ENCODE measurements at regions not wholly inside any gene's neighbourhood (a gene's known extent, or its start where the extent isn't known, plus 50 kb on each side); places are given as distances from the start of the nearest gene placed in this dataset.

DNA sequence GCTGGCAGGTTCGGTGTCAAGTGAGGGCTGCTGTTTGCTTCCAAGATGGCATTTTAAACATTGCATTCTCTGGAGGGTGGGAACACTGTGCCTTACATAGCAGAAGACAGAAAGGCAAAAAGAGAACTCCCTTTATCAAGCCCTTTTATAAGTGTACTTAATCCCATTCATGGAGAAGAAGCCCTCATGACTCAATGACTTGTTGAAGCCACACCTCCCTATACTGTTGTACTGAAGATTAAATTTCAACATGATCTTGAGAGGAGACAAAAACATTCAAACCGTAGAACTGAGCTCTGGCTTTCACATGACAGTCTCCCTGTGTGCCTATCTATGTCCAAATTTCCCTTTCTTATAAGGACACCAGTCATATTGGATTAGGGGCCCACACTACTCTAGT lies 443.4 kb upstream of the CDIN1 start:
- Histone ChIP-seq H3K4me1 (ENCODE audit: control insufficient read depth, insufficient read depth, low read length) (no peaks in the 10 kb centered on the region), H3K36me3 (ENCODE audit: control insufficient read depth in 2 of 2, insufficient read depth in 2 of 2, low read length in 1 of 2) (no peaks in the 10 kb centered on the region), H4K20me1 (ENCODE audit: control insufficient read depth, insufficient read depth) (no peaks in the 10 kb centered on the region), H3K27me3 (replicated peaks in 1 of 2; ENCODE audit: control insufficient read depth in 2 of 2, insufficient read depth in 2 of 2, low read length in 1 of 2) (no peaks in the 10 kb centered on the region), H3K4me3 (no peak overlapping the region), H3K4me2 (ENCODE audit: control insufficient read depth, insufficient read depth) (no peak overlapping the region), H3K9me3 (replicated peaks; ENCODE audit: control insufficient read depth, insufficient read depth, low read length) (no peaks in the 10 kb centered on the region), H3K79me2 (ENCODE audit: control insufficient read depth, insufficient read depth, low read length) (no peaks in the 10 kb centered on the region), H3K9ac (ENCODE audit: control insufficient read depth, insufficient read depth, low read length) (no peak overlapping the region), H3K27ac (ENCODE audit: control insufficient read depth, insufficient read depth) (no peak overlapping the region), H2AFZ (ENCODE audit: control insufficient read depth, low read depth, low read length) (no peak overlapping the region)
- CTCF ChIA-PET = no interaction called here
- BruUV-seq (replicated peaks) = no TSS peak
- DNase-seq (ENCODE audit: low read depth, low spot score) = no peak
- POLR2A ChIA-PET = no interaction called here
- WGBS (ENCODE audit: insufficient coverage, insufficient replicate concordance, low lambda C conversion rate, missing lambda C conversion rate) = 13% methylated on average over 2 of the region's 2 CpGs
- intact Hi-C loops (cut with micrococcal nuclease; ENCODE audit: unreplicated experiment) (no loop called here), in situ Hi-C loops (cut with MboI) (no loop called here)
- SMC1A ChIA-PET (ENCODE audit: uncharacterized antibody, unreplicated experiment) = no interaction called here
- no peak for ATAC-seq
- RAD21 ChIA-PET (ENCODE audit: unreplicated experiment) = no interaction called here
- FAIRE-seq = no peak
- no peak for TF ChIP-seq RAD21 (IDR thresholded peaks at IDR 0.05; ENCODE audit: insufficient read depth, low read depth, low read length)
- no peak for TF ChIP-seq BMI1 (IDR thresholded peaks at IDR 0.05; ENCODE audit: borderline replicate concordance)

DNA sequence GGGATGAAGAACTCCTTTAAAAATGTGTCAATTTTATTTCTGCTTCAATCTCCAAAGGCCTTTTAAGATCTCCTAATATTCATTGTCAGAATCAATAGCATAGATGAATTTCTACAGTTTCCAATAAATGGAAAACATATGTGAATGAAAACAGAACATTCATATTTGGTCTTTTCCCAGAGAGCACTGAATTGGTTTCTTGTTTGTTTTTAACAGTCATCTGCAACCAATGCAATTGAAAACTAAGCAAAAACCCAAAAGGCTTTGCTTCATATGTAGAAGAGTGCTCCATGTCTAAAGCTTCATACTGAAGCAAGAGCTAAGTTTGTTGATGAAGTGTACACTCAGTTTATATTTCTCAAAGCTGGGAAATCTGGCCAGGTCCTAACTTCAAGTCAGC lies 426.5 kb upstream of the CDIN1 start:
- intact Hi-C loops (cut with micrococcal nuclease; ENCODE audit: unreplicated experiment) (no loop called here), in situ Hi-C loops (cut with MboI) (no loop called here)
- no peak overlapping the region for H3K4me2 ChIP-seq (ENCODE audit: control insufficient read depth, insufficient read depth)
- H3K27me3 ChIP-seq (replicated peaks in 1 of 2; ENCODE audit: control insufficient read depth in 2 of 2, insufficient read depth in 2 of 2, low read length in 1 of 2) = no peaks in the 10 kb centered on the region
- H3K79me2 ChIP-seq (ENCODE audit: control insufficient read depth, insufficient read depth, low read length) = no peaks in the 10 kb centered on the region
- no peaks in the 10 kb centered on the region for H3K9me3 ChIP-seq (replicated peaks; ENCODE audit: control insufficient read depth, insufficient read depth, low read length)
- no peaks in the 10 kb centered on the region for H3K4me1 ChIP-seq (ENCODE audit: control insufficient read depth, insufficient read depth, low read length)
- RAD21 ChIA-PET (ENCODE audit: unreplicated experiment) = no interaction called here
- SMC1A ChIA-PET (ENCODE audit: uncharacterized antibody, unreplicated experiment) = no interaction called here
- no peak overlapping the region for H3K27ac ChIP-seq (ENCODE audit: control insufficient read depth, insufficient read depth)
- H2AFZ ChIP-seq (ENCODE audit: control insufficient read depth, low read depth, low read length) = no peak overlapping the region
- FAIRE-seq = no peak
- CTCF ChIA-PET = no interaction called here
- no peak overlapping the region for H3K9ac ChIP-seq (ENCODE audit: control insufficient read depth, insufficient read depth, low read length)
- no TSS peak for BruUV-seq (replicated peaks)
- POLR2A ChIA-PET = no interaction called here
- DNase-seq (ENCODE audit: low read depth, low spot score) = no peak
- no peaks in the 10 kb centered on the region for H3K36me3 ChIP-seq (ENCODE audit: control insufficient read depth in 2 of 2, insufficient read depth in 2 of 2, low read length in 1 of 2)
- no peak overlapping the region for H3K4me3 ChIP-seq
- no peaks in the 10 kb centered on the region for H4K20me1 ChIP-seq (ENCODE audit: control insufficient read depth, insufficient read depth)
- ATAC-seq = no peak
- TF ChIP-seq BHLHE40 (IDR thresholded peaks at IDR 0.05; ENCODE audit: borderline replicate concordance in 1 of 2, low read depth in 2 of 2, low read length in 1 of 2) = no peak
- TF ChIP-seq, protein P1, sequence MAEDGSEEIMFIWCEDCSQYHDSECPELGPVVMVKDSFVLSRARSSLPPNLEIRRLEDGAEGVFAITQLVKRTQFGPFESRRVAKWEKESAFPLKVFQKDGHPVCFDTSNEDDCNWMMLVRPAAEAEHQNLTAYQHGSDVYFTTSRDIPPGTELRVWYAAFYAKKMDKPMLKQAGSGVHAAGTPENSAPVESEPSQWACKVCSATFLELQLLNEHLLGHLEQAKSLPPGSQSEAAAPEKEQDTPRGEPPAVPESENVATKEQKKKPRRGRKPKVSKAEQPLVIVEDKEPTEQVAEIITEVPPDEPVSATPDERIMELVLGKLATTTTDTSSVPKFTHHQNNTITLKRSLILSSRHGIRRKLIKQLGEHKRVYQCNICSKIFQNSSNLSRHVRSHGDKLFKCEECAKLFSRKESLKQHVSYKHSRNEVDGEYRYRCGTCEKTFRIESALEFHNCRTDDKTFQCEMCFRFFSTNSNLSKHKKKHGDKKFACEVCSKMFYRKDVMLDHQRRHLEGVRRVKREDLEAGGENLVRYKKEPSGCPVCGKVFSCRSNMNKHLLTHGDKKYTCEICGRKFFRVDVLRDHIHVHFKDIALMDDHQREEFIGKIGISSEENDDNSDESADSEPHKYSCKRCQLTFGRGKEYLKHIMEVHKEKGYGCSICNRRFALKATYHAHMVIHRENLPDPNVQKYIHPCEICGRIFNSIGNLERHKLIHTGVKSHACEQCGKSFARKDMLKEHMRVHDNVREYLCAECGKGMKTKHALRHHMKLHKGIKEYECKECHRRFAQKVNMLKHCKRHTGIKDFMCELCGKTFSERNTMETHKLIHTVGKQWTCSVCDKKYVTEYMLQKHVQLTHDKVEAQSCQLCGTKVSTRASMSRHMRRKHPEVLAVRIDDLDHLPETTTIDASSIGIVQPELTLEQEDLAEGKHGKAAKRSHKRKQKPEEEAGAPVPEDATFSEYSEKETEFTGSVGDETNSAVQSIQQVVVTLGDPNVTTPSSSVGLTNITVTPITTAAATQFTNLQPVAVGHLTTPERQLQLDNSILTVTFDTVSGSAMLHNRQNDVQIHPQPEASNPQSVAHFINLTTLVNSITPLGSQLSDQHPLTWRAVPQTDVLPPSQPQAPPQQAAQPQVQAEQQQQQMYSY (CRISPR knock-in tag; IDR thresholded peaks at IDR 0.05) = no peak
- TF ChIP-seq, protein P2, sequence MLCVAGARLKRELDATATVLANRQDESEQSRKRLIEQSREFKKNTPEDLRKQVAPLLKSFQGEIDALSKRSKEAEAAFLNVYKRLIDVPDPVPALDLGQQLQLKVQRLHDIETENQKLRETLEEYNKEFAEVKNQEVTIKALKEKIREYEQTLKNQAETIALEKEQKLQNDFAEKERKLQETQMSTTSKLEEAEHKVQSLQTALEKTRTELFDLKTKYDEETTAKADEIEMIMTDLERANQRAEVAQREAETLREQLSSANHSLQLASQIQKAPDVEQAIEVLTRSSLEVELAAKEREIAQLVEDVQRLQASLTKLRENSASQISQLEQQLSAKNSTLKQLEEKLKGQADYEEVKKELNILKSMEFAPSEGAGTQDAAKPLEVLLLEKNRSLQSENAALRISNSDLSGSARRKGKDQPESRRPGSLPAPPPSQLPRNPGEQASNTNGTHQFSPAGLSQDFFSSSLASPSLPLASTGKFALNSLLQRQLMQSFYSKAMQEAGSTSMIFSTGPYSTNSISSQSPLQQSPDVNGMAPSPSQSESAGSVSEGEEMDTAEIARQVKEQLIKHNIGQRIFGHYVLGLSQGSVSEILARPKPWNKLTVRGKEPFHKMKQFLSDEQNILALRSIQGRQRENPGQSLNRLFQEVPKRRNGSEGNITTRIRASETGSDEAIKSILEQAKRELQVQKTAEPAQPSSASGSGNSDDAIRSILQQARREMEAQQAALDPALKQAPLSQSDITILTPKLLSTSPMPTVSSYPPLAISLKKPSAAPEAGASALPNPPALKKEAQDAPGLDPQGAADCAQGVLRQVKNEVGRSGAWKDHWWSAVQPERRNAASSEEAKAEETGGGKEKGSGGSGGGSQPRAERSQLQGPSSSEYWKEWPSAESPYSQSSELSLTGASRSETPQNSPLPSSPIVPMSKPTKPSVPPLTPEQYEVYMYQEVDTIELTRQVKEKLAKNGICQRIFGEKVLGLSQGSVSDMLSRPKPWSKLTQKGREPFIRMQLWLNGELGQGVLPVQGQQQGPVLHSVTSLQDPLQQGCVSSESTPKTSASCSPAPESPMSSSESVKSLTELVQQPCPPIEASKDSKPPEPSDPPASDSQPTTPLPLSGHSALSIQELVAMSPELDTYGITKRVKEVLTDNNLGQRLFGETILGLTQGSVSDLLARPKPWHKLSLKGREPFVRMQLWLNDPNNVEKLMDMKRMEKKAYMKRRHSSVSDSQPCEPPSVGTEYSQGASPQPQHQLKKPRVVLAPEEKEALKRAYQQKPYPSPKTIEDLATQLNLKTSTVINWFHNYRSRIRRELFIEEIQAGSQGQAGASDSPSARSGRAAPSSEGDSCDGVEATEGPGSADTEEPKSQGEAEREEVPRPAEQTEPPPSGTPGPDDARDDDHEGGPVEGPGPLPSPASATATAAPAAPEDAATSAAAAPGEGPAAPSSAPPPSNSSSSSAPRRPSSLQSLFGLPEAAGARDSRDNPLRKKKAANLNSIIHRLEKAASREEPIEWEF (IDR thresholded peaks at IDR 0.05; ENCODE audit: insufficient replicate concordance, low read depth, low read length) = no peak
- no peak for TF ChIP-seq NFYB (IDR thresholded peaks at IDR 0.05; ENCODE audit: insufficient read depth, low read depth, low read length)
- no peak for TF ChIP-seq FOS (IDR thresholded peaks at IDR 0.05; ENCODE audit: borderline replicate concordance, extremely low read depth, insufficient read length)
- no peak for TF ChIP-seq CEBPB (IDR thresholded peaks at IDR 0.05; ENCODE audit: borderline replicate concordance in 1 of 2, low read depth in 2 of 2, low read length in 2 of 2)
- no peak for TF ChIP-seq RFX5 (IDR thresholded peaks at IDR 0.05; ENCODE audit: low read depth, low read length)
- no peak for TF ChIP-seq JUNB (IDR thresholded peaks at IDR 0.05)

Data from GM12878 (cell line).